Osteoblast (primary cell): ENCODE measurements at regions not wholly inside any gene's neighbourhood (a gene's known extent, or its start where the extent isn't known, plus 50 kb on each side); places are given as distances from the start of the nearest gene placed in this dataset.
"Not testable (repeated sequence)": the region's sequence is repeated elsewhere in the genome, so short reads cannot be mapped to it uniquely, and the experiment has no call there.

Experiments
- DNase-seq: peaks from one replicate; pipeline ENCODE4 v3.0.0; 2011; ENCODE audit warnings: low spot score, mixed read lengths; ENCODE audit not compliant: insufficient read length; ENCODE audit errors: missing footprints
- H2AFZ ChIP-seq: 2 replicates; pipeline ENCODE4 v1.6.0; 2011; ENCODE audit warnings: mild to moderate bottlenecking, low read length
- H3K27ac ChIP-seq: 2 replicates; pipeline ENCODE4 v1.5.1; 2011; ENCODE audit warnings: mild to moderate bottlenecking, low read depth, low read length, moderate library complexity
- H3K27me3 ChIP-seq: 2 replicates; pipeline ENCODE4 v1.6.0; 2012; ENCODE audit warnings: mild to moderate bottlenecking, control low read depth, inconsistent platforms, low read length, moderate library complexity; ENCODE audit not compliant: insufficient read depth
- H3K36me3 ChIP-seq: 2 replicates; pipeline ENCODE4 v1.5.1; 2011; ENCODE audit warnings: mild to moderate bottlenecking, low read length, control low read depth, moderate library complexity; ENCODE audit not compliant: insufficient read depth
- H3K4me1 ChIP-seq: 2 replicates; pipeline ENCODE4 v1.5.1; 2011; ENCODE audit warnings: mild to moderate bottlenecking, low read length, control low read depth, moderate library complexity; ENCODE audit not compliant: insufficient read depth
- H3K4me2 ChIP-seq: 2 replicates; pipeline ENCODE4 v1.6.0; 2011; ENCODE audit warnings: mild to moderate bottlenecking, low read length; ENCODE audit not compliant: insufficient read depth
- H3K4me3 ChIP-seq: fragments of 200-600 bp; sonication (generic); 3 replicates; pipeline ENCODE4 v1.5.1; 2012; ENCODE audit warnings: mild to moderate bottlenecking, low read length, inconsistent platforms; ENCODE audit not compliant: insufficient read depth
- H3K79me2 ChIP-seq: 2 replicates; pipeline ENCODE4 v1.6.0; 2012; ENCODE audit warnings: mild to moderate bottlenecking, low read length, control low read depth, inconsistent platforms; ENCODE audit not compliant: insufficient read depth
- H3K9me3 ChIP-seq: 2 replicates; pipeline ENCODE4 v1.5.1; 2011; ENCODE audit warnings: low read depth, low read length, control low read depth
- H4K20me1 ChIP-seq: 2 replicates; pipeline ENCODE4 v1.6.0; 2012; ENCODE audit warnings: mild to moderate bottlenecking, low read length, control low read depth; ENCODE audit not compliant: insufficient read depth
- CTCF ChIP-seq: IDR thresholded peaks from 2 replicates; pipeline ENCODE4 v1.5.1; 2011; ENCODE audit warnings: mild to moderate bottlenecking, low read depth, low read length, moderate library complexity; ENCODE audit errors: extremely low read depth

- no peak overlapping the region for H3K4me2 ChIP-seq
These were observed 181.8 kb downstream of the MIAT start for GRCh38 chr22:26839216-26839615.

GRCh38 chr22:26840770-26841169 lies 183.4 kb downstream of the MIAT start:
- not testable (repeated sequence) for DNase-seq, H4K20me1 ChIP-seq, H3K4me1 ChIP-seq, H3K79me2 ChIP-seq, H3K27me3 ChIP-seq, H3K27ac ChIP-seq, H2AFZ ChIP-seq, H3K4me3 ChIP-seq, H3K9me3 ChIP-seq, H3K36me3 ChIP-seq, H3K4me2 ChIP-seq

More at GRCh38 chr22:26839216-26839615, 181.8 kb downstream of the MIAT start:
- no peak overlapping the region for H2AFZ ChIP-seq
- H3K27me3 ChIP-seq, result peaks cover 4% of the 10 kb centered on the region
- no peaks in the 10 kb centered on the region for H3K79me2 ChIP-seq
- H3K9me3 ChIP-seq, result no peaks in the 10 kb centered on the region
- DNase-seq, result no peak
- no peaks in the 10 kb centered on the region for H3K36me3 ChIP-seq
- H3K4me1 ChIP-seq, result no peaks in the 10 kb centered on the region
- H3K27ac ChIP-seq, result no peak overlapping the region
- no peak overlapping the region for H3K4me3 ChIP-seq
- no peak for TF ChIP-seq CTCF
- no peaks in the 10 kb centered on the region for H4K20me1 ChIP-seq

GRCh38 chr22:26842103-26842502 lies 184.7 kb downstream of the MIAT start:
- Histone ChIP-seq H3K4me3 (no peak overlapping the region), H3K4me1 (no peaks in the 10 kb centered on the region)
- no peak for TF ChIP-seq CTCF

GRCh38 chr22:26845021-26845743 lies 187.8 kb downstream of the MIAT start:
- Histone ChIP-seq H4K20me1 (no peaks in the 10 kb centered on the region), H3K27ac (no peak overlapping the region), H3K4me3 (no peak overlapping the region), H3K4me2 (no peak overlapping the region), H2AFZ (no peak overlapping the region), H3K4me1 (peaks cover 4% of the 10 kb centered on the region), H3K27me3 (peaks cover under 1% of the 10 kb centered on the region), H3K36me3 (no peaks in the 10 kb centered on the region), H3K79me2 (no peaks in the 10 kb centered on the region), H3K9me3 (no peaks in the 10 kb centered on the region)
- DNase-seq, result no peak
- TF ChIP-seq CTCF, result no peak

More at GRCh38 chr22:26842103-26842502, 184.7 kb downstream of the MIAT start:
- Histone ChIP-seq H3K79me2 (no peaks in the 10 kb centered on the region), H3K36me3 (no peaks in the 10 kb centered on the region), H3K27ac (no peak overlapping the region), H3K4me2 (no peak overlapping the region), H3K27me3 (peaks cover 4% of the 10 kb centered on the region), H3K9me3 (no peaks in the 10 kb centered on the region), H2AFZ (no peak overlapping the region), H4K20me1 (no peaks in the 10 kb centered on the region)
- no peak for DNase-seq
